ENCODE measurements at regions not wholly inside any gene's neighbourhood (a gene's known extent, or its start where the extent isn't known, plus 50 kb on each side); places are given as distances from the start of the nearest gene placed in this dataset.

GRCh38 chr9:78781681-78782080 is 484.8 kb downstream of the PSAT1 start:
- H3K27me3 ChIP-seq: no peaks in the 10 kb centered on the region
- no peak for TF ChIP-seq EP300 (IDR thresholded peaks at IDR 0.05; ENCODE audit: low read depth)
- no peak for TF ChIP-seq POLR2A (IDR thresholded peaks at IDR 0.05)
- no peak for TF ChIP-seq POLR2AphosphoS5 (IDR thresholded peaks at IDR 0.05)
- no peak for TF ChIP-seq CTCF (IDR thresholded peaks at IDR 0.05)
- intact Hi-C loops (cut with DNase I; ENCODE audit: low total_unique reads) (no loop called here), in situ Hi-C loops (cut with MboI; ENCODE audit: low pct_ligation_motif_present in 1 of 4, low pct_unique_long_range_greater_than_20kb in 1 of 4, low sequenced_read_pairs in 3 of 4) (no loop called here)
- WGBS, 2 donors (ENCODE audit: low coverage in 1 of 2): 83 to 85% methylated on average over 2 to 4 of the region's 4 CpGs
- no peaks in the 10 kb centered on the region for H3K36me3 ChIP-seq
- H3K27ac ChIP-seq: no peak overlapping the region
- no peaks in the 10 kb centered on the region for H3K4me1 ChIP-seq
- H3K9me3 ChIP-seq: no peaks in the 10 kb centered on the region
- DNase-seq: no peak
- no peak overlapping the region for H3K4me3 ChIP-seq

- H3K9me3 ChIP-seq: no peaks in the 10 kb centered on the region
- no peak for TF ChIP-seq EP300 (IDR thresholded peaks at IDR 0.05; ENCODE audit: low read depth)
- no peak for TF ChIP-seq POLR2A (IDR thresholded peaks at IDR 0.05)
- no peak for TF ChIP-seq POLR2AphosphoS5 (IDR thresholded peaks at IDR 0.05)
- no peak for TF ChIP-seq CTCF (IDR thresholded peaks at IDR 0.05)
- no peaks in the 10 kb centered on the region for H3K36me3 ChIP-seq
- H3K4me3 ChIP-seq: no peak overlapping the region
- no peak overlapping the region for H3K27ac ChIP-seq
- WGBS, 2 donors (ENCODE audit: low coverage in 1 of 2): 65 to 90% methylated on average over 3 of the region's 3 CpGs
- no peaks in the 10 kb centered on the region for H3K27me3 ChIP-seq
- H3K4me1 ChIP-seq: no peaks in the 10 kb centered on the region
- intact Hi-C loops (cut with DNase I; ENCODE audit: low total_unique reads): no loop called here
- in situ Hi-C loops (cut with MboI; ENCODE audit: low pct_ligation_motif_present in 1 of 4, low pct_unique_long_range_greater_than_20kb in 1 of 4, low sequenced_read_pairs in 3 of 4): no loop called here
- DNase-seq: no peak
Observed at GRCh38 chr9:78782234-78782633, 485.3 kb downstream of the PSAT1 start.

GRCh38 chr9:78782858-78783257 is 485.9 kb downstream of the PSAT1 start:
- no peaks in the 10 kb centered on the region for H3K9me3 ChIP-seq
- in situ Hi-C loops (cut with MboI; ENCODE audit: low pct_ligation_motif_present in 1 of 4, low pct_unique_long_range_greater_than_20kb in 1 of 4, low sequenced_read_pairs in 3 of 4): no loop called here
- H3K36me3 ChIP-seq: no peaks in the 10 kb centered on the region
- TF ChIP-seq EP300 (IDR thresholded peaks at IDR 0.05; ENCODE audit: low read depth): no peak
- no peak for TF ChIP-seq POLR2A (IDR thresholded peaks at IDR 0.05)
- no peak for TF ChIP-seq CTCF (IDR thresholded peaks at IDR 0.05)
- no peak for TF ChIP-seq POLR2AphosphoS5 (IDR thresholded peaks at IDR 0.05)
- 79 to 90% methylated on average over 3 of the region's 3 CpGs for WGBS, 2 donors (ENCODE audit: low coverage in 1 of 2)
- intact Hi-C loops (cut with DNase I; ENCODE audit: low total_unique reads): no loop called here
- no peaks in the 10 kb centered on the region for H3K4me1 ChIP-seq
- DNase-seq: no peak
- H3K4me3 ChIP-seq: no peak overlapping the region
- no peak overlapping the region for H3K27ac ChIP-seq
- no peaks in the 10 kb centered on the region for H3K27me3 ChIP-seq

GRCh38 chr9:78783743-78784142 is 486.8 kb downstream of the PSAT1 start:
- no peak for DNase-seq
- H3K4me1 ChIP-seq: no peaks in the 10 kb centered on the region
- H3K36me3 ChIP-seq: no peaks in the 10 kb centered on the region
- in situ Hi-C loops (cut with MboI; ENCODE audit: low pct_ligation_motif_present in 1 of 4, low pct_unique_long_range_greater_than_20kb in 1 of 4, low sequenced_read_pairs in 3 of 4): no loop called here
- no peak overlapping the region for H3K27ac ChIP-seq
- no peaks in the 10 kb centered on the region for H3K27me3 ChIP-seq
- H3K4me3 ChIP-seq: no peak overlapping the region
- intact Hi-C loops (cut with DNase I; ENCODE audit: low total_unique reads): no loop called here
- TF ChIP-seq CTCF (IDR thresholded peaks at IDR 0.05): no peak
- TF ChIP-seq POLR2AphosphoS5 (IDR thresholded peaks at IDR 0.05): no peak
- TF ChIP-seq POLR2A (IDR thresholded peaks at IDR 0.05): no peak
- TF ChIP-seq EP300 (IDR thresholded peaks at IDR 0.05; ENCODE audit: low read depth): no peak
- H3K9me3 ChIP-seq: no peaks in the 10 kb centered on the region

All from transverse colon (tissue), 4 donors.